PC-3 (cell line): ENCODE measurements at regions not wholly inside any gene's neighbourhood (a gene's known extent, or its start where the extent isn't known, plus 50 kb on each side); places are given as distances from the start of the nearest gene placed in this dataset.

Experiments used
- ATAC-seq: fragments of 200-7000 bp; cut with Tn5 transposase; 2 replicates; pipeline ENCODE4 v1.9.1; 2020; ENCODE audit warnings: mild to moderate bottlenecking, moderate library complexity
- BruUV-seq: library from RNA; stranded (reverse); fragments of 400-500 nt; replicated peaks from 2 replicates; lab custom pipeline; 2021; lab: Mats Ljungman, UMichigan
- CTCF ChIA-PET: fragments of 300-600 bp; sonication (Branson Sonifier 250); formaldehyde crosslinking; loops from one replicate; lab custom pipeline; 2022; ENCODE audit warnings: antibody characterized with exemption; lab: Charles Lee
- POLR2A ChIA-PET: fragments of 300-600 bp; sonication (Branson Sonifier 250); formaldehyde crosslinking; loops from one replicate; lab custom pipeline; 2022; ENCODE audit warnings: antibody characterized with exemption; ENCODE audit not compliant: unreplicated experiment; lab: Charles Lee
- DNase-seq: peaks from one replicate; pipeline ENCODE4 v3.0.0-alpha.2; 2015
- H2AFZ ChIP-seq: fragments of 300-600 bp; sonication (generic); 2 replicates; pipeline ENCODE4 v1.6.0; 2016; ENCODE audit warnings: antibody characterized with exemption, low read length
- H3F3A ChIP-seq: fragments of 300-600 bp; sonication (generic); one replicate; pipeline ENCODE4 v1.6.0; 2017; ENCODE audit warnings: antibody characterized with exemption, low read length, control low read depth, mild to moderate bottlenecking; ENCODE audit not compliant: unreplicated experiment
- H3K27ac ChIP-seq: fragments of 300-600 bp; sonication (generic); 2 replicates; pipeline ENCODE4 v1.5.1; 2016; ENCODE audit warnings: mild to moderate bottlenecking, low read length
- H3K27me3 ChIP-seq: fragments of 300-600 bp; sonication (generic); 2 replicates; pipeline ENCODE4 v1.6.1; 2016; ENCODE audit warnings: low read length, mixed read lengths
- H3K36me3 ChIP-seq: fragments of 300-600 bp; sonication (generic); 2 replicates; pipeline ENCODE4 v1.6.1; 2016; ENCODE audit warnings: low read depth, mixed run types, low read length, mixed read lengths
- H3K4me1 ChIP-seq: fragments of 300-600 bp; sonication (generic); 2 replicates; pipeline ENCODE4 v1.5.1; 2016; ENCODE audit warnings: low read length; ENCODE audit not compliant: insufficient read depth
- H3K4me2 ChIP-seq: fragments of 300-600 bp; sonication (generic); 2 replicates; pipeline ENCODE4 v1.6.0; 2016; ENCODE audit warnings: low read length
- H3K4me3 ChIP-seq: fragments of 300-600 bp; sonication (generic); 2 replicates; pipeline ENCODE4 v1.5.1; 2016; ENCODE audit warnings: mild to moderate bottlenecking, low read length, mixed read lengths
- H3K79me2 ChIP-seq: fragments of 300-600 bp; sonication (generic); 2 replicates; pipeline ENCODE4 v1.6.1; 2017; ENCODE audit warnings: low read length, mixed read lengths
- H3K9ac ChIP-seq: fragments of 300-600 bp; sonication (generic); 2 replicates; pipeline ENCODE4 v1.6.0; 2016; ENCODE audit warnings: mild to moderate bottlenecking, low read length
- H3K9me2 ChIP-seq: fragments of 300-600 bp; sonication (generic); replicated peaks from 2 replicates; pipeline ENCODE4 v1.6.1; 2016; ENCODE audit warnings: mixed run types, low read length, mixed read lengths
- H3K9me3 ChIP-seq: fragments of 300-600 bp; sonication (generic); 2 replicates; pipeline ENCODE4 v1.6.1; 2016; ENCODE audit warnings: low read length, mixed read lengths
- H4K20me1 ChIP-seq: fragments of 300-600 bp; sonication (generic); 2 replicates; pipeline ENCODE4 v1.6.1; 2016; ENCODE audit warnings: low read length, mixed read lengths
- CTCF ChIP-seq: fragments of 300-600 bp; sonication (generic); conservative IDR thresholded peaks from 2 replicates; pipeline ENCODE4 v1.5.1; 2017; ENCODE audit warnings: antibody characterized with exemption, low read depth, mild to moderate bottlenecking, low read length
- EZH2 ChIP-seq: fragments of 300-600 bp; sonication (generic); IDR thresholded peaks from one replicate; pipeline ENCODE4 v1.6.1; 2017; ENCODE audit warnings: antibody characterized with exemption, mild to moderate bottlenecking, low read length; ENCODE audit not compliant: unreplicated experiment
- EZH2phosphoT487 ChIP-seq: fragments of 300-600 bp; sonication (generic); IDR thresholded peaks from 2 replicates; pipeline ENCODE4 v1.6.1; 2018; ENCODE audit warnings: mild to moderate bottlenecking, antibody characterized with exemption, low read length, borderline replicate concordance
- intact Hi-C: fragments of 100-400 bp; cut with micrococcal nuclease; formaldehyde crosslinking; loops from 2 replicates; pipeline ENCODE4 v1.9.0; 2023

- H3K4me1 ChIP-seq = no peaks in the 10 kb centered on the region
- H3K79me2 ChIP-seq = no peaks in the 10 kb centered on the region
- DNase-seq = no peak
- H3K4me3 ChIP-seq = no peak overlapping the region
- intact Hi-C loops = no loop called here
- no peaks in the 10 kb centered on the region for H3K9me3 ChIP-seq
- no peaks in the 10 kb centered on the region for H3F3A ChIP-seq
- H3K9me2 ChIP-seq = no peaks in the 10 kb centered on the region
- no peaks in the 10 kb centered on the region for H3K36me3 ChIP-seq
- POLR2A ChIA-PET = no interaction called here
- no peak overlapping the region for H2AFZ ChIP-seq
- no peaks in the 10 kb centered on the region for H4K20me1 ChIP-seq
- H3K27me3 ChIP-seq = no peaks in the 10 kb centered on the region
- no peak overlapping the region for H3K4me2 ChIP-seq
- H3K9ac ChIP-seq = no peak overlapping the region
- ATAC-seq = no peak
- CTCF ChIA-PET = interaction anchor here (0.6 kb wide), 1 partner anchor 26 kb away, joined by 3 read pairs; no protein-coding TSS in a partner anchor
- TF ChIP-seq CTCF = no peak
- no peak for TF ChIP-seq EZH2
- no peak for TF ChIP-seq EZH2phosphoT487
- H3K27ac ChIP-seq = no peak overlapping the region
- no TSS peak for BruUV-seq
Measured at GRCh38 chr17:6936370-6937028, 59.4 kb upstream of the ALOX12 start.

- H3K4me2 ChIP-seq = no peak overlapping the region
- BruUV-seq = no TSS peak
- intact Hi-C loops = no loop called here
Measured at GRCh38 chr17:6938637-6939036, 57.2 kb upstream of the ALOX12 start.

More at GRCh38 chr17:6938637-6939036, 57.2 kb upstream of the ALOX12 start:
- H3K9me3 ChIP-seq = no peaks in the 10 kb centered on the region
- no peaks in the 10 kb centered on the region for H3K4me1 ChIP-seq
- no peaks in the 10 kb centered on the region for H3K9me2 ChIP-seq
- no peak for ATAC-seq
- H3K36me3 ChIP-seq = no peaks in the 10 kb centered on the region
- H2AFZ ChIP-seq = no peak overlapping the region
- no peaks in the 10 kb centered on the region for H3K79me2 ChIP-seq
- H3F3A ChIP-seq = no peaks in the 10 kb centered on the region
- ChIA-PET CTCF (no interaction called here), POLR2A (no interaction called here)
- H4K20me1 ChIP-seq = no peaks in the 10 kb centered on the region
- no peaks in the 10 kb centered on the region for H3K27me3 ChIP-seq
- no peak overlapping the region for H3K9ac ChIP-seq
- DNase-seq = no peak
- no peak overlapping the region for H3K27ac ChIP-seq
- no peak for TF ChIP-seq EZH2
- TF ChIP-seq CTCF = no peak
- no peak for TF ChIP-seq EZH2phosphoT487
- no peak overlapping the region for H3K4me3 ChIP-seq
